HG02798 (cell line): ENCODE measurements at regions not wholly inside any gene's neighbourhood (a gene's known extent, or its start where the extent isn't known, plus 50 kb on each side); places are given as distances from the start of the nearest gene placed in this dataset.

Experiments used
- ATAC-seq: cut with Tn5 transposase; IDR thresholded peaks from one replicate; pipeline ENCODE4 v1.9.1; 2021; ENCODE audit warnings: mild to moderate bottlenecking; ENCODE audit not compliant: unreplicated experiment, poor library complexity

DNA sequence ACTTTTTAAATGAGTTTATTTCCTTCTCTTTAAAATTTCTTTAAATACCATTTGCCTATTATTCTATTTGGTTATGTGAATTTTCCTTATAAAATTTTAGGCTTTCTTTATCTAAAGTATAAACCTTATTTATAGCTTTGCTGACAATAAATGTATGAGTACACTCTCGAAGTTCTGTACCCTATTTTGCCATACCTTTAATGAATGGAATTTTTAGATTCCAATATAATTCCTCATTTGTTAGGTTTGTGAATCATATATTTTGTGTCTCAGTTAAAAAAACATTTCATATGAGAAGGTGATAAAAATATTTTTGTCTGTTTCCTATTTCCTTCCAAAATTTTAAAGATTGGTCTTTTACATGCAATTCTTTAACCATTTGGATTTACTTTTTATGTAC is 427.4 kb upstream of the SLC8A1 start:
- no peak for ATAC-seq

DNA sequence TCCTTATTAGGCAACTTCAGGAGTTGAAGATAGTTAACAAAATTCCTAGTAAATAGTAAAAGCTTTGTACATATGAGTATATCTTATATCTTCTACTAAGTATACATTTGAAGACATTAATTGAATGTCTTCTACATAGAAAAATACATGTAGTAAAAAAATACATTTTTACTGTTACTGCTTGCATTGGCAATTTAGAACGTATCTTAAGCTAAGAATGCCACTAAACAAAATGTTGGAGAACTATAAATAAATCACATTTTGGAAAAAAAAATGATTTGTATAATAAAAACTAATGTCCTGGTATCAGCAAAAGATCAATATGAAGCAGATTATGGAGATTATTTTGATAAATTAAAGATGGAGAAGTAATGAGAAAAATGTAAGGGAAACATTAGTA is 434.2 kb upstream of the SLC8A1 start:
- ATAC-seq, result no peak

DNA sequence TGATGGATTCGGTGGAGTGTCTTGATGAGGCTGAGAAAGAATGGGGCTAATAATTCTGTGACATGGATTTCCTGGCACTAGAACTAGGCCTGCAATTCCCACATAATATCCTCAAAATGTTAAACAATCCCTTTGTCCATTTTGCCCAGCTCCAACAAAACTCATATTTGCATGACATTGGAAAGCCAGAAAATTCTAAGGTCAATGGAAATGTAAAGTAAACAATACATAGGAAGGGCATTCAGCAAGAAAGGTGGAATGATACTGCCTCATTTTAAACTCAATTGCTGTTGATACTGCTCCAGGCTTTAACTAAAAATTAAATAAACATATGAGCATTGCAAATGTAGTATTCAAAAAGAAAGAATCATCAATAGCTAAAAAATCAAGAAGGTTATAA is 434.8 kb upstream of the SLC8A1 start:
- ATAC-seq, result no peak

DNA sequence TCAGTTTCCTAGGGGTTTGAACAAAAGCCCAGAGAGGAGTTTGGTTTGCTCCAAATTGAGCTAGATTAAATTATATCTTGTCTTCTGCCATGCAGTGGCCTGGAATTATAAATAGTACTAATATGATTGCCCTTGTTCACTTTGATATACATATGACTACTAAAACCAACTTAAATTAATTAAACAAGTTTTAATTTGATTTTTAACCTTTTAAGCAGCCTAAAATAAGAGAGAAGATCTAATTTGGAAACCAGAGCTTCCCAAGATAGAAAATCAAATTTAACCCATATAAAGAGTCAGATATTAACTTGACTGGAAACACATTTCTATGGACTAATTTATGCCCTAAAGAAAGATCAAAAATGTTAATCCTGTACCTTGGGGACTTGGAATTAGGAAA is 444.5 kb upstream of the SLC8A1 start:
- ATAC-seq, result no peak

DNA sequence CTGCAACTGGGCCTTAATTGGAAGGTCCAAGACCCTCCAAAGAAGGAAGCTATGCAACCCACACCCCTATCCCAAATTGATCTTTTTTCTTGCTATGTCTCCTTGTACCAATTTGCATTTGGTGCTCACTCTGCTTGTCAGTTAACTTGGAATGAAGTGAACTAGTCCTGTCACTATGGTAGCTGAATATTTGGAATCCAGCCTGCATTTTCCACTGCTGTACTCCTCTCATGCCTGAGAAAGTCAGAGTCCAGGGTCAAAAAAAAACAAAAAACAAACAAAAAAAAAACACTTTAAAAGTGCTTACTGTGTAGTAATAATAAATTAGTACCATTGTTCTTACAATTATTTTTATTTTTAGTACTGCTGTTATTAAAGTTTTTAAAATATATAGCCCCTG is 462.8 kb upstream of the SLC8A1 start:
- no peak for ATAC-seq

DNA sequence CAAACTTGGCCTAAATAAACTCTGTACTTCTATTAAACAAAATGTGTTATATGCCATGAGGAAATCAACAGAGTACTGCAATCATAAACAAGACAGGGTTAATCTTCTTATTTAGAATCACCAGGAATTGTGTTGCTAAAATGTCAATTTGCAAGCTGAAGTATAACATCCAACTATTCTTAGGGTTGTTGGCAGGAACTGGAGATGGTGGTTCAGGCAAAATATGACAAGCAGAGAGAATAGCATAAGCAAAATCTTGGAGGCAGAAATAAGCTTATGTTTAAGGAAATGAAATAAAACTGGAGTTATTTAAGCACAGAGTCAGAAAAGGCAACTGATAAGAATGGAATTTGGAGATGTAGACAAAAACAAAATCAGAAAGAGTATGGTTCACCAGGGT is 463.8 kb upstream of the SLC8A1 start:
- no peak for ATAC-seq

DNA sequence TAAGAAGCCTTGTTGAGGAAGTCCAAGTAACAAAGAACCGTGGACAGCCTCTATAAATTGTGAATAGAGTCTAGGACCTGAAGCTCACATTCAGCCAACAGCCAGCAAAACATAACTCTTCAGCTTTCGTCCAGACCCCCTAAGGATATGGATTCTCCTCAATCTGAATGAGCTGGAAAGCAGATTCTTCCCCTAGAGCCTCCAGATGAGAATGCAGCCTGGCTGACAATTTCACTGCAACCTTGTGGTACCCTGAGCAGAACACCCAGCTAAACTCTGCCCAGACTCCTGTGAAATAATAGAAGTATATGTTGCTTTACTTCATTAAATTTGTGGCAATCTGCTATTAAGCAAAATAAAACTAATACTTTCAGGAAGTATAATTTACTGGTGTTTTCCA is 483.5 kb upstream of the SLC8A1 start:
- ATAC-seq, result no peak

DNA sequence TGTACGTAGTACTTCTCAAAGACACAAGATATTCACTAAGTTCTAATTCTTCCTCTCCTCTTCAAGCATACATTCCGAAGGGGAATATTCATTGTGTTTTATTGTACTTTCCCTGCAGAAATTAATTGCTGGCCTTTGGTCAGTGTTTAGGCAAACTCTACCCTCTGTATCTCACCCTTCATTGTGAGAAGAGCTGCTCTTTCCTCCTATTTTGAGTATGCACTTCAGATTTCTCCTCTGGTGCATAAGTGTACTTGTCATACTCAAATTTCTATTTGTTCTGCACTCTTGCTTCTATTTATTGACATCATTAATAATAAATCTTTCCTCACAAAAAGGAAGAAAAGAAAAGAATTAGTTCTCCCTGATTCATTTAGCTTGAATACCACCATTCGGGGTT is 485.4 kb upstream of the SLC8A1 start:
- ATAC-seq, result no peak

DNA sequence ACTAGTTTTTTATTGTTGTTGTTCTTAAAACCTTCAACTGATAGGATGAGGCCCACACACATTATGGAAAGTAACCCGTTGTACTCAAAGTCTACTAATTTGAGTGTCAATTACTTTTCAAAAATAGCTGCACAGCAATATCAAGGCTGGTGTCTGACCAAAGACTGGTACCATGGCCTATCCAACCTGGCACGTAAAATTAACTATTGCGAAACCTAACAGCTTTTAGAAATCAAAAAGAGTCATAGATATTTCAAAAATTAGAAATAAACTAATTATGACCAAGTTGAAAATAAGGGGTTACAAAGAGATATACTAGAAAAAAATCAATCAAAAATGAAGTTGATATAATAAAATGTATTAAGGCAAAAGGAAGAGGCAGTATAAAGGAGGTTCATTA is 501.5 kb upstream of the SLC8A1 start:
- ATAC-seq, result no peak

DNA sequence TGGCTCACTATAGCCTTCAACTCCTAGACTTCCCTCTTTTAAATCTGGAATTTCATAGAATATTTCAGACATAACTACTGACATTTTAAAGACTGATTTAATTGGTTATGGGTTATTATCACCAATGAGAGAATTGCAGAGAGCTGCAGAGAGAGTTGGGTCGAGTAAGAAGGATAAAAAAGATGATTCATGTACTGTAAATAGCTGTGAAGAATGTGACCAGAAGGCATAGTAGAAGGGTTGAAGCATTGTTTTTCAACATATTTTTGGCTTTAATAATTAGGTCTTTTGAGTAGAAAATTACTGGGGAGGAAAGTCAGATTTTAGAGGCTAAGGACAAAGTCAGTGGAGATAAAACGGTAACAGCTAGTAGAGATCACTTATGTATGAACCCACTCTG is 503.2 kb upstream of the SLC8A1 start:
- no peak for ATAC-seq

DNA sequence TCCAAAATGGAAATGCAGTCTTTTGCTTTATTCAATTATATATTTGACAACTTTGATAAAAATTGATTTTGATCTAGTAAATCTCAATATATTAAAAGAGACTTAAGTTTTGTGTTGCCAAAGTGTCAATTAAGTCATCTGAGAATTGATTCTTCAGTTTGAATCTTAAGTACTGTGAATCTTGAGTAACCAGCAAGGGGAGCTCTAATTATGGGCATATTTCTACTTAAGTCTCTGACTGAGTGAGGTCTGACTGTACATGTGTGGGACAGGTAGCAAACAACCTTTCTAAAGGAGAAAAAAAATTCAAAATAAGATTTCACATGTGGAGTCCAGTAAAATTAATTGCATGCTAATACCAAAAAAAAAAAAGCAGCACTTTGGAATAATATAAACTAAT is 503.7 kb upstream of the SLC8A1 start:
- ATAC-seq, result no peak

DNA sequence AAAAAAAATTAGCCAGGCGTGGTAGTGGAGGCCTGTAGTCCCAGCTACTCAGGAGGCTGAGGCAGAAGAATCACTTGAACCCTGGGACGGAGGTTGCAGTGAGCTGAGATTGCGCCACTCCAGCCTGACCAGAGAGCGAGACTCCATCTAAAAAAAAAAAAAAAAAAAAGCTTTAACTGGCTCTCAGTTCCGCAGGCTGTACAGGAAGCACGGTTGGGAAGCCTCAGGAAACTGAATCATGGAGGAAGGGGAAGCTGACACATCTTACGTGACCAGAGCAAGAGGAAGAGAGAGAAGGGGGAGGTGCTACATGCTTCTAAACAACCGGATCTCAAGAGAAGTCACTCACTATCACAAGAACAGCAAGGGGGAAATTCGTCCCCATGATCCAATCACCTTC is 505.6 kb upstream of the SLC8A1 start:
- no peak for ATAC-seq

DNA sequence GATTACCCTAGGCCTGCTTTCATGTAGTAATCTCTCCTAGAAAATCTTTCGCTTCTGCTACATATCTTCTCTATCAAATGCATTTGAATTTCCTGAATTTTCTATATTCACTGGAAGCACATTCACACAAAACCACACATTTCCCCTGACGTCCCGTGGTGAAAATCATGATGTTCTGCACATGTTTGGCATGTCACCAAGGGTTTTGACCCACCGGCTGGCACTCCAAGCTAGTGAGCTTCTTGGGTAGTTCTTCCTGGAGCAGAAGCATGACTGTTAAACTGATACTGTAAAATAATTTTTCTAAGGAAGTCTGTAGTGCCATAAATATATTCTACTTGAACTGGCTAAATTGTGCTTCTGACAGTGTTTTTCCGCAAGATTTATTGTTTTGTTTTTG is 510.1 kb upstream of the SLC8A1 start:
- ATAC-seq, result no peak

DNA sequence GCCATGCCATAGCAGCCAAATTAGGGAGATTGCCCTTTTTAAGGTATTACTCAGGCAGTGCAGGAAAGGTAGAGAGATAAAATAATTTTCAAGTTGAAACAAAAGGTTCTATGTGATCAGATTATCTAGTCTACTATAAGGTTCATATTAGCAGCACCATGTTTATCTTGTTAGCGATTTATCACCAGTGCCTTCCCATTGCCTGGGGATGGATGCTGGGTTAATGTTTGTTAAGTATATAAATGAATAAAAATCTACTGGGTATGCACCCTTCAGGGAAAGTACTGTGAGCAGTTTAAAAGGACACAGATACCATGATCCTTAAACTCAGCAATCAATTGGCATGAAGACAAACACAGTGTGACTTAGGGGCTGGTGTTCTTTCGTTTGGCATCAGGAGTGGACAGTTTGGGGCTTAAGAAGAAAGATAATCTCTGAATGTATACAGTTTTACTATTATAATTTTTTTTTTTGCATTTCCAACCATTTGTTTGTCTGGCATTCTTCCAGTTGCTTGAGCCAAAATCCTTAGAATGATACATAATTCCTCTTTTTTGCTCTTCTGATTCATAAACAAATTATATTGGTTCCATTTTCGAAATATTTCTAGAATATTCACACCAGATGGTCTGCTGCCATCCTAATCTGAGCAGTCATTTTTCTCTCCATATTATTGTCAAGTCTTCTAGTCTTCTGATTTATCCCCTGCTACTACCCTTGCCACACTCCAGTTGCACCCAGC is 512.8 kb upstream of the SLC8A1 start:
- ATAC-seq, result no peak

DNA sequence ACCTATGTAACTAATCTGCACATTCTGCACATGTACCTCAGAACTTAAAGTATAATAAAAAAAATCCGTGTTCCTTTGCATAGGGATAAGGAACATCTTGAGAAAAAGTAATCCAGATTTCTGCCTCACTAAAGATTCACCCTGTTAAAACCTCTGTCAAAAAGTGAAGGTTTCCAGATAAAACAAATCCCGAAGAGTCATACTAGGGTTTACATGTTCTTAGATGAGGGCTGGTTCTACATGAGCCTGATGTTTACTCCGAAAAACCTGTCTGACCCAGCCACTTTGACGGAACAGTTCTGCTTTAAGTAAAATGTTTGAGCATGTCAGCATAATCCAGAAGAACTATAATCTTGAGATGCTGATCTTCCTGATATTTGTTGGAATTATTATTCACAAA is 515.6 kb upstream of the SLC8A1 start:
- no peak for ATAC-seq

DNA sequence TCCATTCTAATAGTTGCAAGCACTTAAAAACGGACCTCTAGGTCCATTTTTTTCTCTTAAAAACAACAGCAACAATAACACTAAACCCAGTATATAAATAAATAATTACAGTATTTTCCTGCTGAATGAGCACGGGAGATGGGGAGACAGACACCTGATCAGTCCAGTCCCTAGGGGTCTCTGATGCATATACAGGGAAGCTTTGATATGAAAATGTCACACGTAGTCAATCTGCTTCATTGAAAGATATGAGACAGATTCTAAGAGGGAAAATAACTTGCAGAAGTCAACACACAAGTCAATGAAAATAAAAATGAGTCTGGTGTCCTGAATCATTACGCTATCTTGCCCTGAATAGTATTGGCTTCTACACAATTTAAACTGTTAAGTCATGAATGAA is 523.3 kb upstream of the SLC8A1 start:
- ATAC-seq, result no peak

DNA sequence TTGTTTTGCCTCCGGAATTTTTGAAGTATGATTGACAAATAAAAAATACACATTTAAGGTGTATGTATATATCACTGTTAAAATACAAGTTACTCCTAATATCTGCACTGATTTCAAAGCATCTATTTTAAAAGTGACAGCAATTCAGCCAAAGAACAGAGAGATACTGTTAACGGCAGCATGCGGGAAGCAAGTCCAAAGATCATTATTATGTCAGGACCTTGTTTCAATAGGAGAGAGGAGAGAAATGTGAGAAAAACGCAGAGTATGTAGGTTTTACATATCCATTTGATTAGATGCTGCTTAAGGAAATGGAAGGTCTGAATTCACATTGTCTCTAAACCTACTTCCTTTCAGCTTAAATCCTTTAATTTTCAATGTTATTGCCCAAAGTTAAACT is 545.5 kb upstream of the SLC8A1 start:
- no peak for ATAC-seq

DNA sequence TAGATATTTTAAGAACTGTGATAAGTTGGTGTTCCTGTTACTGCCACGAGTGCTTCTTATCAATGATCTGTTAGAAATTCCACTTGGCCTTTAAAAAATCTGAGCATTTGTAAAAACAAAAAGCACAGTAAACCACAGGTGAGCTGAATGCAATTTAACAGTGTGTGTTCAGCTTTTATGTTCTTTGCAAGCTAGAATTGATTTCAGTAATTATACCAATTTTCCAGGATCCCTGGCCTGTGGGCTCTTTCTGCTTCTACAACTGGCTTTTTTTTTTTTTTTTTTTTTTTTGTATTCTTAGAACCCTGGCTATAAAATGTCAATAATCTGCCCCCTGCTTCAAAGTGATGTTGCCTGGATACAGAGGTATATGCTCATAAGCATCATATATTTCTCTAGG is 548.5 kb upstream of the SLC8A1 start:
- ATAC-seq, result no peak

DNA sequence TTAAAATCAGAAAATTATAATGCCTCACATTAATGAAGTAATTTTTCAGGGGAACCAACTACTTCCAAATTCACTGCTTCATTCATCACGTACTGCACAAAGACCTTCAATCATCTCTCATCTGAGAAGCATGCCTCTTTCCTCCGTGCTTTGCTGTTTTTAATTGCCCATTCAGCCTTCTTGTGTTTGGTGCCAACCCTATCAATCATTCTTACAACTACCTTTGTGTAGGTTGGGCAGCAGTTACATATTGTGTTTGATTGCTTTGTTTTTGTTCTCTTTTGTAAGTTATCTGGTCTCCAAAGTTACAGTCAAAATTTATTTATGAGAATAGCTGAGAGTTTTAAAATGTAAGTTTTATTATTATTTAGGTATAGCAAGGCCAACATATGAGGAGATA is 549.0 kb upstream of the SLC8A1 start:
- no peak for ATAC-seq

DNA sequence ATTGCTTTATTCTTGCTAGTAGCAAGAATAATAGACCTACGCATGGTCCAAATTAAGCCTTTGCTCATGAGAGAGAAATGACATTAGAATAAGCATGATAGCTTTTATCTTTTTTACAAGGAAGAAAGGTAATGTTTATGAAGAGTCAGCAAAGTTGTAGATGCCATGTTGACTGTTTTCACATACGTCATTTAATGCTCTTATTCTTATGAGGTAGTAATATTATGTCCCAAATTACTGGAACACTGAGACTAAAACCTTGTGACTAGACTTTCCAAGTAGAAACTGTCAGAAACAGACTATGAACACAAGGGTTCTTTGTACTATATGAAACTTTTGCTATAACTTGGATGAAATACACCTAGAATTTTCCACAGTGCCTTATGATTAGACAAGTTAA is 552.8 kb upstream of the SLC8A1 start:
- no peak for ATAC-seq

DNA sequence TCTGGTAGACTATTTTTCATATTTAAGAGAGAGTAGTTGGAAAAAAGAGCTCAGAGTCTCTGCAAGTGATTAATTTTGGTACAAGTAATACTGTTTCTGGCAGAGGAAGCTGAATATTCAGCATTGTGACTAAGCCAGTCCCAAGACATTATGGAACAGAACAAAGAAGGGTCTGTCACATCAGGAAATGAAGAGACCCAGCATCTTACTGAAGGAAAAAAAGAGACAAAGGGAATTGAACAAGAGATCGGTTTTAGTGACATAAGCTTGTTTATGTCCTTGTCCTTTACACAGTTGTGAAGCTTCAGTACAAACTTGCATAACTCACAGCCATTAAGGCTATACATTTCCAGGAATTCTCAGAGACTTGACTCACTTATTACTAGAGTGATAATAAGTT is 568.5 kb upstream of the SLC8A1 start:
- ATAC-seq, result no peak

DNA sequence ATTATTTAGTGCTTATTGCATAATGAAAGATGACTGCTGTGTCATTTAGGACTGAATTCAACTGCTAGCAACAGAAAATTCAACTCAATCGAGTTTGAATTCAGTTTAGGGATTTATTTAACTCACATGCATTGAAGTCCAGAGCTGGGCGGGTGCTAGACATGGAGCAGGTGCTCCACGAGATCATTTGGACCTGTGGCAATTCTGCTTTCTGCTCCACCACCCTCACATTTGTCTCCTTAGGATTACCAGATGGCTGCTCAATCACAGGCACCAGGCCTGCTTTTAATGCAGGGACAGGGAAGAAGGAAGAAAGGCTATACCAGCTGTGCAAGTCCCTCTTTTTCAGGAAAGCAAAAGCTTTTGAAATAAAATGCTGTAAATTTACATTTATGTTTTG is 572.9 kb upstream of the SLC8A1 start:
- no peak for ATAC-seq

DNA sequence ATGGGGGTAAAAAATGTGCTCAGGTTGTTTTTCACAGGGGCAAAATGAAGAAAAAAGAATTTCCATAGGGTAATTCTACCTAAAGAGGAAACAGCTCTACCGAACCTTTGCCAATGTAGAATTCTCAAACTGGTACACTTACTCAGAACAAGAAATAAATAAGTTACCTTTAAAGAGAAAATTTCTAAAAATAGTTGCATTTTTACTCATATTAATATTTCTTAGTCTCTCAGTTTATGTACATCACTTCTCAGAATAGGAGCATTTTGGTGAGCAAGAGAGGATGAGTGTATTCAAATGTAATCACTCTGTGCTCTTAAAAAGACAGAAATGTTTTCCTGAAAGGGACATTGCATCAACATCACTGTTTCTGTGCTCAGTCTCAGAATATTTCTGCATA is 574.7 kb upstream of the SLC8A1 start:
- ATAC-seq, result peak; percentile 71
